ENCODE measurements at regions not wholly inside any gene's neighbourhood (a gene's known extent, or its start where the extent isn't known, plus 50 kb on each side); places are given as distances from the start of the nearest gene placed in this dataset.

DNA sequence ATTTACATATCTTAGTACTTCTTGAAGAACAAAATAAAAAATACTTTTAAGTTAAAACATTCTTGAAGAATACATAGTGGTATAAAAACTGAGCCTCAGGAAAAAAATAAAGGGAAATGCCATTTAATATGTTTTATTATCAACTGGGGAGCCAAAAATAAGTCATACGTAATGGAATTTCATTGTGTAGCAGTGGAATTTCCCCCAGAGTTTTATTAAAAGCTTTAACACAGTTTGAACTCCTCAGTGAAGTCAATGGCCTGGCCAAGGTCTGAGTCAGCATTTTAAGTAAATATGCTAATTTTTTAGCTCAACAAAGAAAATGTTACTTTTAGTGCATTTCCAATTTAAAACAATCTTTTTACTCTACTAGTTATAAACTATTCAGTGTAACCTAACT is 350.1 kb upstream of the ATP2B1 start:
- TF ChIP-seq, protein P1, sequence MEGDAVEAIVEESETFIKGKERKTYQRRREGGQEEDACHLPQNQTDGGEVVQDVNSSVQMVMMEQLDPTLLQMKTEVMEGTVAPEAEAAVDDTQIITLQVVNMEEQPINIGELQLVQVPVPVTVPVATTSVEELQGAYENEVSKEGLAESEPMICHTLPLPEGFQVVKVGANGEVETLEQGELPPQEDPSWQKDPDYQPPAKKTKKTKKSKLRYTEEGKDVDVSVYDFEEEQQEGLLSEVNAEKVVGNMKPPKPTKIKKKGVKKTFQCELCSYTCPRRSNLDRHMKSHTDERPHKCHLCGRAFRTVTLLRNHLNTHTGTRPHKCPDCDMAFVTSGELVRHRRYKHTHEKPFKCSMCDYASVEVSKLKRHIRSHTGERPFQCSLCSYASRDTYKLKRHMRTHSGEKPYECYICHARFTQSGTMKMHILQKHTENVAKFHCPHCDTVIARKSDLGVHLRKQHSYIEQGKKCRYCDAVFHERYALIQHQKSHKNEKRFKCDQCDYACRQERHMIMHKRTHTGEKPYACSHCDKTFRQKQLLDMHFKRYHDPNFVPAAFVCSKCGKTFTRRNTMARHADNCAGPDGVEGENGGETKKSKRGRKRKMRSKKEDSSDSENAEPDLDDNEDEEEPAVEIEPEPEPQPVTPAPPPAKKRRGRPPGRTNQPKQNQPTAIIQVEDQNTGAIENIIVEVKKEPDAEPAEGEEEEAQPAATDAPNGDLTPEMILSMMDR (IDR thresholded peaks at IDR 0.05; ENCODE audit: insufficient read depth, missing control alignments): no peak
- FAIRE-seq: no peak
- DNase-seq (ENCODE audit: insufficient read length, low spot score): no peak

- DNase-seq (ENCODE audit: insufficient read length, low spot score) (no peak), FAIRE-seq (no peak)
- TF ChIP-seq, protein P1 (IDR thresholded peaks at IDR 0.05; ENCODE audit: insufficient read depth, missing control alignments): no peak
These were observed 346.4 kb upstream of the ATP2B1 start for GRCh38 chr12:90055071-90055470.

DNA sequence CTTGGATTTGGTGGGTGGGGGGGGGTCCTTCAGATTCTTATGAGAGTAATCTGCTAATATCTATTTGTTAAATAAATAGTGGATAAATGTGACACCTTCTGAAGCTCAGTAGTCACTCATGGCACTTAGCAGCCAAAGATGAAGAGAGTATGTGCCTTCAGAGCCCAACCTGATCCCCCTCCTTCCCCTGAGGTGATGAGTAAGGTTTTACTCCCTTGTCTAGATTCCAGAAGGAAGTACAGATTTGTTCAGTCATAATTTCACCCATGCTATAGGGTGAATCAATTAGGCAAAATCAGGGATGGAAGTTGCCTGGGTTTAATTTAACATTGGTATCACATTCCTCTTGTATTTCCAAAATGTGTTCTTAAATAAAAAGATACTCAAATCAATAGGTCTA is 340.3 kb upstream of the ATP2B1 start:
- no peak for FAIRE-seq
- no peak for DNase-seq (ENCODE audit: insufficient read length, low spot score)
- TF ChIP-seq, protein P1 (IDR thresholded peaks at IDR 0.05; ENCODE audit: insufficient read depth, missing control alignments): no peak

DNA sequence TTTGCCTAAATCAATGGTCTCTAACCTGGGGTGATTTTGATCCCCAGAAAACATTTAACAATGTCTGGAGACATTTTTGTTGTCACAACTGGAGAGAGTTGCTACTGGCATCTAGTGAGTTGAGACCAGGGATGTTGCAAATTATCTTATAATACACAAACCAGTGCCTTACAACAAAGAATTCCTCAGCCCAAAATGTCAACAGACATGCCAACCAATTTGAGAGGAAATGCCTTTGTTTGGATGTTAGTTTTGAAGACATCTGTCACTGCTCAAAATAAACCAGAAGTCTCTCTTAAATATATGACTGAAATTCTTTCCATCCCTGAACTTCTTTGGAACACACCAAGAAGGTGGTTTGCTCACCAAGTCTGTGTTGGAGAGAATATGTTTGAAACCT is 336.9 kb upstream of the ATP2B1 start:
- no peak for DNase-seq (ENCODE audit: insufficient read length, low spot score)
- TF ChIP-seq, protein P1 (IDR thresholded peaks at IDR 0.05; ENCODE audit: insufficient read depth, missing control alignments): no peak
- no peak for FAIRE-seq

GRCh38 chr12:90044069-90044468 is 335.4 kb upstream of the ATP2B1 start:
- TF ChIP-seq, protein P1 (IDR thresholded peaks at IDR 0.05; ENCODE audit: insufficient read depth, missing control alignments): no peak
- DNase-seq (ENCODE audit: insufficient read length, low spot score) (no peak), FAIRE-seq (no peak)

GRCh38 chr12:90042920-90043641 is 334.4 kb upstream of the ATP2B1 start:
- TF ChIP-seq, protein P1 (IDR thresholded peaks at IDR 0.05; ENCODE audit: insufficient read depth, missing control alignments): no peak
- DNase-seq (ENCODE audit: insufficient read length, low spot score): no peak
- no peak for FAIRE-seq

GRCh38 chr12:90038289-90038688 is 329.7 kb upstream of the ATP2B1 start:
- DNase-seq (ENCODE audit: insufficient read length, low spot score): no peak
- FAIRE-seq: no peak
- TF ChIP-seq, protein P1 (IDR thresholded peaks at IDR 0.05; ENCODE audit: insufficient read depth, missing control alignments): no peak

Data from D721Med (cell line).